H7 (cell line): ENCODE measurements at regions not wholly inside any gene's neighbourhood (a gene's known extent, or its start where the extent isn't known, plus 50 kb on each side); places are given as distances from the start of the nearest gene placed in this dataset.
A peak's percentile ranks its signal among the peaks of the same experiment; 100 is the strongest.

Experiments used
- DNase-seq: peaks from one replicate; pipeline ENCODE4 v3.0.0; 2012
- H3K27me3 ChIP-seq: 2 replicates; pipeline ENCODE4 v1.6.0; 2011; ENCODE audit warnings: mild to moderate bottlenecking, low read length; ENCODE audit not compliant: control insufficient read depth, insufficient read depth
- H3K36me3 ChIP-seq: replicated peaks from 2 replicates; pipeline ENCODE4 v1.5.1; 2011; ENCODE audit warnings: low read length; ENCODE audit not compliant: control insufficient read depth, insufficient read depth
- H3K4me3 ChIP-seq: 2 replicates; pipeline ENCODE4 v1.5.1; 2011; ENCODE audit warnings: low read depth, mild to moderate bottlenecking, control low read depth, low read length, moderate library complexity; ENCODE audit not compliant: insufficient read depth

DNA sequence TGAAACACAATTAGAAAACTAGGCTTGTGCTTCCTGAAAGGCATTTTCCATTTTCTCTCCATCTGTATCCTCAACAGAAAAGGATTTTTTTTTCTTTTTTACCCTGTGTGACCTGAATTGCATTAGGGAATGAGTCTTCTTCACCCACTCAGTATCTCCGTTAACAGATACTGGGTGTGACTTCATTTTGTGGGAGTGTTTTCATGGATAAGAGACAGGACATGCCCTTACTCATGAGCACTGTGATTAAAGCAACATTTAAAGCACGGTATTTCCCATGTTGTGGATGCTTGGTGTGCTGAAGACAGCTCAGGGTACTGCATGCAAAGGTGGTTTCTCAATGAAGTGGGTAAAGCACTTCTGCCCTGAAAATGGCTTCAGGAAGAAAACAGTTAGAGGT, 1397.3 kb upstream of the TMEM132C start:
- DNase-seq, result no peak
- Histone ChIP-seq H3K4me3 (no peak overlapping the region), H3K27me3 (no peaks in the 10 kb centered on the region), H3K36me3 (no peaks in the 10 kb centered on the region)

DNA sequence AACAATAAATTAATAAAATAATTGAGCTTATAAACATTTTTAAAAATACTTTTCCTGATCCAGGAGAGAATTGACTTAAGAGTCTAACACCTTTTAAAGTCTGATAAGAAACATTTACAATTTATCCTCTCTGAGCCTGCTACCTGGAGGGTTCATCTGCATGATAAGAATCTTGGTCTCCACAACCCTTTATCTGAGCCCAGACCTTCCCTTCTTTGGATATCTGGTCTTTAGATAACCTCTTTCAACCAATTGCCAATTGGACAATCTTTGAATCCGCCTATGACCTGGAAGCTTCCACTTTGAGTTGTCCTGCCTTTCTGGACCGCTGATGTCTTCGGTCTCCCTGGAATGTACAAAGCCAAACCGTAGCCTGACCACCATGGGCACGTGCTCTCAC, 1393.3 kb upstream of the TMEM132C start:
- no peak for DNase-seq
- Histone ChIP-seq H3K27me3 (no peaks in the 10 kb centered on the region), H3K36me3 (no peaks in the 10 kb centered on the region), H3K4me3 (no peak overlapping the region)

DNA sequence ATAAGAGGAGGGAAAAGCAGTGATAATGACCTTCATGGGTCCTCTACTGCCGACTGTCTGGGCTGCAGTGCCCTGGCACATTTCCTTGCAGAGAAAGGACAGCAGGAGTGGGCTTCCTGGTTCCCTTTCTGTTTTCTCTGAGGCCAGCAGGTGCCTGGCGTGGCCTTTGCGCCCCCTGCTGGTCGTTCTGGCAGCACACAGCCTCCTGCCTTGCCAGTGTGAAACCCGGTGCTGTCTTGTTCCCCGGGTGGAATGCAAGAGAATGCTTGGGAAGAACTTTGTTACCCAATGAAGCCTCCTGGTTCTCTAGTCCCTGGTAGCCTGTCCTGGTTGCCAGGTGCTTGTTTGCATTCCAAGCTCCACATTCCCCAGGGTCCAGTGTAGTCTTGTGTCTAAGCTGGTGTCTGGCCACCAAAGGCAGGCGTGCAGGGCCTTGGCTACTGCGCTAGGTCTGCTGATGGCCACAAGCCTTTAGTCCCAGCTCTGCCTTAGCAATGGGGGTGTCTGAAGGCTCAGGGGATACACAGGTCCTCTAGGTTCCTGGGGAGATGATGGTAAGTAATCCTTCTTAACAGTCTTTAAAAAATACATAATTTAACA, 1392.4 kb upstream of the TMEM132C start:
- Histone ChIP-seq H3K4me3 (no peak overlapping the region), H3K36me3 (no peaks in the 10 kb centered on the region), H3K27me3 (no peaks in the 10 kb centered on the region)
- DNase-seq, result peak; percentile 84

DNA sequence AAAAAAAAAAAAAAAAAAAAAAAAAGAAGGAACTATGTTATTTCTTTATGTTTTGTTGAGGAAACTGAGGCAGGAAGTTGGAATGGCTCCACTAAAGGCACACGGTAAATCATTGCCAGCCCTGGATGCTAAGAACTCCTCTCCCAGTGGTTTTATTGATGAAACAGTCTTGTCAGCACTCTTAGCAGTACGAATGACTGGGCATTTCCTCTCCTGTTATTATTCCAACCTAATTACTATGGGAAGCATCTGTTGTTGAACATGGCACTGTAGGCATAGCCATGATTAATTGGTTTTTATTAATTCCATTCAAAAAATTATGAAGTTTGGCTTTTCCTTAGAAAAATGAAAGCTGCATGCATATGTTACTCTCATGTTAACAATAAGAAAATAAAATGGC, 1387.1 kb upstream of the TMEM132C start:
- Histone ChIP-seq H3K4me3 (no peak overlapping the region), H3K36me3 (no peaks in the 10 kb centered on the region), H3K27me3 (no peaks in the 10 kb centered on the region)
- no peak for DNase-seq

DNA sequence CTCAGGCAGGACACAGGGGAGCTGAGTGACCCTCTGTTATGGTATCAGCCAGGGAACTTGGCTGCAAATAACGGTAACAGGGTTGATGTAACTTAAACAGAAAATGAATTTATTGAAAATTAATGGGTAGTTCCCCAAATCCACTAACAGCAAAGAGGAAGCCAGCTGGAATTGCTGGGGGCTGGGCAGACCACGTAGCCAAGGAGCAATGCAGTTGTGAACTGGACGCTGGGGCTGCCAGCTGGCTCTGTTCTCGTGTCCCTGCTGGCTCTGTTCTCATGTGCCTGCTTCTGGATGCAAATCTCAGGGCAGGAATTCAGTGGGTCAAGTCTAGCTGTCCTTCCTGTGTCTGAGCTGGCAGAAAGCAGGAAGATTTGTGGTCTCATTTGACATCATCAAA, 1383.3 kb upstream of the TMEM132C start:
- H3K36me3 ChIP-seq, result no peaks in the 10 kb centered on the region
- DNase-seq, result no peak
- no peak overlapping the region for H3K4me3 ChIP-seq
- H3K27me3 ChIP-seq, result no peaks in the 10 kb centered on the region

DNA sequence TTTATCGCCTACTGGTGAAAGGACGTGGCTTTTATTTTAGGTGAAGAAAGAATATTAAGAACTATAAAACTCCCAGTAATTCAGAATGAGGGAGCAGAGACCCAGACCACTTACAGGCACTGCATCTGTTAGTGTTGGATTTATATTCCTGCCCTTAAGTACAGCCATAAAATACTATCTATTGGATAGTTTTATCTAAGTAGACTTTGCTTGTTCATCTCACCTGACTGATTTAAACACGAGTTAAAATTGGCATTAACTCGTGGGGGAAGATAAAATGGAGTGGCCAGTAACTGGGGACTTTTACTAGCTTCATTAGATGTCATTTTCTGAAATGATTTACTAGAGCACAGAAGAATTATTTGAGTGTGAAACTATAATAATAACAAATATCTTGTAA, 1377.5 kb upstream of the TMEM132C start:
- DNase-seq, result no peak
- H3K4me3 ChIP-seq, result no peak overlapping the region
- H3K27me3 ChIP-seq, result no peaks in the 10 kb centered on the region
- no peaks in the 10 kb centered on the region for H3K36me3 ChIP-seq

DNA sequence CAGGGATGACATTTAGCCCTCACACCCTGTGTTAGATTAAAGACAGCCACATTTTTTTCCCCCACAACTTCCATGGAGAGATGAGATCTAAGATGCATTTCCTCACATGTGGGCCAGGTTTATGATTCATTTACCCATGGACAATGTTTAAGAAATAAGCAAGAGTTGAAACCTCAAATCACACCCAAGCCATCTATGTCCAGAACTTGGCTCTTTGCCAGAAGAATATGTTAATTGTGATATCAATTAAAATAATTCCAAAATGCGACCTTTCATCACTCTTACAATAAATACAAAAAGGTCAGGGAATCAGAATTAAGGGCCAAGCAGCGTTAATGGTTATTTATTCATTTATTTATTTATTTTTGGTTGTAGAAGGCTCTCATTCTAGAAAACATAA, 1376.9 kb upstream of the TMEM132C start:
- no peaks in the 10 kb centered on the region for H3K27me3 ChIP-seq

DNA sequence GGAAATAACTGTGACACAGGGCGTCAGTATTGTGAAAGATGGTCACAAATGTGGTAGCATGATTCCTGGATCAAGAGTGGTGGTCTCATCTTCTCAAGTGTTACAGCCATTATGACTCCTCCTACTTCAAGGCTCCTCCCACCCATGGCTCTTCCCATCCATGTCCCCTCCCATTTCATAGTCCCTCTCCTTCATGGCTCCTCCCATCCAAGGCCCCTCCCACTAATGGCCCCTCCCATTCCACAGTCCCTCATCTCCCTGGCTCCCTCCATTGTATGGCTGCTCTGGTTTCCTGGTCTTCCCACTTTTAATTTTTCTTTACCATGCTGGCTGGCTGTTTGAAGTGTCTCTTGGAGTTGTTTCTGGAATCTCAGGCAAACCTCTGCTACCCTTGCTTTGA, 1375.2 kb upstream of the TMEM132C start:
- H3K36me3 ChIP-seq, result no peaks in the 10 kb centered on the region
- peak; percentile 35 for DNase-seq
- no peak overlapping the region for H3K4me3 ChIP-seq
- no peaks in the 10 kb centered on the region for H3K27me3 ChIP-seq

More for the DNA sequence above, 1376.9 kb upstream of the TMEM132C start:
- Histone ChIP-seq H3K4me3 (no peak overlapping the region), H3K36me3 (no peaks in the 10 kb centered on the region)
- DNase-seq, result no peak

DNA sequence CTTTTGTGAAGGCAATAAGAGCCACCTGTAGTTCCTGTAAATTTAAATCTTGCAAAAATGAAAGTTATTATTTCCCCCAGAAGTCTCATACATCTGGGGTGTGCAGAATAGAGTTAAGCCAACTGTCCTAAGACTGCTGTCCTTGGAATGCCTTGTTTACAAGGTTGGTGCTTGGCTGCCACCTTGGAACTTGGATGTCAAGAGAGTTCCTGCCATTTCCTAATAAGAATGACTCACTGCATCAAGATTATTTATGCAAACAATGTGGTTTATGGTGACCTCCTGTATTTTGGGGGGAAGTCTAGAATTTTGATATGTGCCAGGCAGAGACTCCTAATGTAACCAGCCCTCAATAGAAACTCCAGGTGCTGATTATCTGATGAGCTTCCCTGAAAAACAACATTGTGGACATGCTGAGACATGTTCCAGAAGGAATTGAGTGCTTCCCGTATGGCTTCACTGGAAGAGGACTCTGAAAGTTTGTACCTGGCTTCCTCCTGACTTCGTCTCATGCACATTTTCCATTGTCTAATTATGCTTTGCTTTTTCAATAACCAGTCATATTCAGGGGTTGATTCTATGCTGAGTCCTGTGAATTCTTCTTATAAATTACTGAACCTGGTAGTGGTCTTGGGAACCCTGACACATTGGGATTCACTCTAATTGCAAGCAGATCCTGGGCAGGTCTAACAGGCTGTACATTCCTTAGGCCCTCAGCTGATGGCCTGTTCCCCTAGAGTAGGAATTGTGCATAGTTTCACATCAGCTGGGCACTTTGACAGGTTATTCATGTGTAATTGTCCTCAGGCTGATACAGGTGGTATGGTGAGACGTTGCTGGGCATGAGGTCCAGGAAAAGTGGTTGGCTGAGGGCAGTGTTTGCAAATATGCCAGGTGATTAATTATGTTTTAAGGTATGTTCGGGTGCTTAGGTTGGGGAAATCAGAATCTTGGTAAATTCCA, 1370.7 kb upstream of the TMEM132C start:
- Histone ChIP-seq H3K36me3 (no peaks in the 10 kb centered on the region), H3K27me3 (no peaks in the 10 kb centered on the region; the same call in 1 of the 2 replicates), H3K4me3 (no peak overlapping the region)
- DNase-seq, result no peak

DNA sequence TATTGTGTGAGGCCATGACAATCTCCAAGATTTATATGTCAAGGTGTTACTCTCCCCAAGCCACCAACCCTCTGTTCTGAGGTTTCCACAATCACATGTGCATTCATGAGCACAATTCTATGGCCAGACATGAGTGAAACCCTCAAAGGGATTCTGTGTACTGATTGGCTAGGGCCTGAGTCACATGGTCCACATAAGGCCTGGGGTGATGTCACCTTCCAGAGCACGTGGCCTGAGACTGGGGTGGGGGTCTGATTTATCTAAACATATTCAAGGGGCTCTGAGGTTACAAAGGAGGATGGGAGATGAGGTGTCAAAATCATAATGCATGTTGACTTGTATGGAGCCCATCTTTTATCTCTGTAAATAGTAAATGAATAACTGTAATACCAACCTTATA, 1369.9 kb upstream of the TMEM132C start:
- Histone ChIP-seq H3K27me3 (no peaks in the 10 kb centered on the region; the same call in 1 of the 2 replicates), H3K4me3 (no peak overlapping the region), H3K36me3 (no peaks in the 10 kb centered on the region)
- DNase-seq, result no peak

DNA sequence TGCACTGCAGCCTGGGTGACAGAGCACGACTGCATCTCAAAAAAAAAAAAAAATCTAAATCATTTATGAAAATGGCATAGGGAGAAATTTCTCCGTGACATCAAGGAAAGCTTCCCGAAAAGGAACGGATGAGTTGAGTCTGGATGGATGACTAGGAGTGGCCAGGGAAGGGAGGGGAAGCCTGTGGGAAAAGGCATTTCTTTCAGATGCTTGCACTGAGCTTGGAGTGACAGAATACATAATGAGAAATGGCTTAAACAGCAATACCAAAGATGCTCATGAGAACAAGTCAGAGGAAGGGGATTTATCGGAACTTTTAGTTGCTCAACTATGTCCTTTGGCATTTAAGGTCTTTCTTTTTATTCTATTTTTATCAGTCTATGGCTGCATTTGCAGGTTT, 1369.2 kb upstream of the TMEM132C start:
- Histone ChIP-seq H3K36me3 (no peaks in the 10 kb centered on the region), H3K27me3 (no peaks in the 10 kb centered on the region; the same call in 1 of the 2 replicates), H3K4me3 (no peak overlapping the region)
- DNase-seq, result no peak

DNA sequence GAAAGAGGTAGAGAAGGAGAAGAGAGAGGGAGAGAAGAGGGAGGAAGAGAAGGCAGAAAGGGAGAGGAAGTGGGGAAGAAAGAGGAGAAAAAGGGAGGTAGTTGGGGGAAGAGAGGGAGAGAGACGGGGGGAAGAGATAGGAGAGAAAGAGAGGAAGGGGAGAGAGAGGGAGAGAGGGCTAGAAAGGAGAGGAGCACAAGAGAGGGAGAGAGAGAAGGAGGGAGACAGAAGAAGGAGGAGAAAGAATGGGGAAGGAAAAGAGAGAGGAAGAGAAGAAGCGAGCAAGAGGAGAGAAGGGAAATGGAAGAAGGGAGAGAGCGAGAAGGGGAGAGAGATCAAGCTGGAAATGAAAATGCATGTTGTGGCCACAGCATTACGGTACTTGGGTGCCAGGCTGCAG, 1368.4 kb upstream of the TMEM132C start:
- H3K27me3 ChIP-seq, result no peaks in the 10 kb centered on the region; the same call in 1 of the 2 replicates
- H3K36me3 ChIP-seq, result no peaks in the 10 kb centered on the region
- no peak overlapping the region for H3K4me3 ChIP-seq
- DNase-seq, result no peak

DNA sequence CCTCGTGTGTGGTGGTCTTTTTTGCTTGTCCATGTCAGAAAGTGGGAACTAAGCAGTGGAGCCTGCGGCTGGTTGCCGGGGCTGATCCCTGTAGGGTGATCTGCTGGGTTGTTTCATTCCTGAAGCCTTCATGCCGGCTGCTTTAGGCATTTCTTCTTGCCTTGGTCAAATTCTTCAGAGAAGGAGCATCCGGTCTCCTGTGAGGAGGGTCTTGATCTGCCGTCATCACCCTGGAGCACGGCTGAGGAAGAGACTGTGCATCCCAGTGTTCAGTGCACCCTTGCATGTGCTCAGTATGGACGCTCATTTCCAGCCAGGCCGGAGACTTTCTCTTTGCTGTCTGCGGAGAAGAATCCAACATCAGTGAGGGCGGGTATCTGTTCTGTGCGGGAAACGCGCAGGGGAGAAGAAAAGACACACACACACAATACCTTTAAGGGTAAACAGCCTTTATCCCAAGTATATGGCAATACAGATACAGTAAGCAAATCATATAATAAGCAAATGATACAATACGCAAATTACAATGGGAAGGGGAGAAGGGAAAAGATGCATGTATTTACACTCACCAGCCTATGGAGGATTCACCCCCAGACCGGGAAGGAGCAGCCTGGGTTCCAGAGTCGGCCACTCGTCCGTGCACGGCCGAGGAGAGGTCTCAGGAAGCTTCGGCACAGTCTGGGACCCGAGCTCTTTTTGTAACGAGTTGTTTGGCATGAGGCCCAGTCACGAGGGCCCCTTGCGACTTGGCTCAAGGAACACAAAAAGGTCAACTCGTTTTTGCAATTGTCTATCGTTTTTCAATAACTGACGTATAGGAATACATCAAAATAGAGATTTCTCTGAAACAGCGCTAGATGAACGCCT, 1366.8 kb upstream of the TMEM132C start:
- H3K4me3 ChIP-seq, result no peak overlapping the region
- H3K36me3 ChIP-seq, result no peaks in the 10 kb centered on the region
- DNase-seq, result no peak
- H3K27me3 ChIP-seq, result no peaks in the 10 kb centered on the region; the same call in 1 of the 2 replicates

DNA sequence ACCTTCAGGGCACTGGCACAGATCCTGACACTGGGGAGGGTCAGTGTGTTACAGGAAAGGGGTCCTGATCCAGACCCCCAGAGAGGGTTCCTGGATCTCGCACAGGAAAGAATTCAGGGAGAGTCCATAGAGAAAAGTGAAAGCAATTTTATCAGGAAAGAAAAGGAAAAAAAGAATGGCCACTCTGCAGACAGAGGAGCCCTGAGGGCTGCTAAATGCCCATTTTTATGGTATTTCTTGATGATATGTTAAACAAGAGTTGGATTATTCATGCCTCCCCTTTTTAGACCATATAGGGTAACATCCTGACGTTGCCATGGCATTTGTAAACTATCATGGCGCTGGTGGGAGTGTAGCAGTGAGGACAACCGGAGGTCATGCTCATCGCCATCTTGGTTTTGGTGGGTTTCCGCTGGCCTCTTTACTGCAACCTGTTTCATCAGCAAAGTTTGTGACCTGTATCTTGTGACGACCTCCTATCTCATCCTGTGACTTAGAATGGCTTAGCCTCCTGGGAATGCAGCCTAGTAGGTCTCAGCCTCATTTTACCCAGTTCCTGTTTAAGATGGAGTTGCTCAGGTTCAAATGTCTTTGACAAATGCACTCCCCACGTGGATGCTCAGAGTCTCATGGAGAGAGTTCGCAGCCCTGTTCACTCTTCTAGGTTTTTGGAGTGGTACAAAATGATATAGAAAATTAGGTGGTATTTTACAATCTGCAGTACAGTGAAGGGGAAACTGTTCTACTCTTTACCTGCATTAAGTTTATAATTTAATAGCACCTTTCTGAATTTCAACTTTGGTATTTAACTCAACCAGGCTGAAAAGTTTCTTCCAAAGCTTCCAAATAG, 1363.7 kb upstream of the TMEM132C start:
- Histone ChIP-seq H3K4me3 (no peak overlapping the region), H3K27me3 (no peaks in the 10 kb centered on the region; the same call in 1 of the 2 replicates), H3K36me3 (no peaks in the 10 kb centered on the region)
- no peak for DNase-seq
